Left forelimb (tissue), 1 donor: ENCODE measurements at regions not wholly inside any gene's neighbourhood (a gene's known extent, or its start where the extent isn't known, plus 50 kb on each side); places are given as distances from the start of the nearest gene placed in this dataset.

ENCODE experiments used
- DNase-seq: peaks from one replicate; pipeline ENCODE4 v3.0.0-alpha.2; 2018; ENCODE audit warnings: low spot score

DNA sequence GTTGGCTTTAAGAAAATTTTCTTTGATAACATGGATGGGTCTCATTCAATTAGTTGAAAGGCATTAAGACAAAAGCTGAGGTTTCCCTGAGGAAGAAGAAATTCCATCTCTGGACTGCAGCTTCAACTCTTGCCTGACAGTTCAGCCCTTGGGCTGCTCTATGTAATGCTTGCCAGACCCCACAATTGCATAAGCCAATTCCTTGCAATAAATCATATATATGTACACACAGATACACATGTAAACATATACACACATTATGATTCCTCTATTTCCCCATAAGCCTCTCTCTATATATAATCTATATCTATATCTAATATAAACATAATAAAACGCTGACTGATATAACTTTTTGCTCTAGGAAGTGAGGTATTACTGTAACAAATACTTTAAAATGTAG is 301.5 kb upstream of the PRMT6 start:
- DNase-seq = no peak

- DNase-seq = no peak
Measured at GRCh38 chr1:106755682-106756406, 300.6 kb upstream of the PRMT6 start.

DNA sequence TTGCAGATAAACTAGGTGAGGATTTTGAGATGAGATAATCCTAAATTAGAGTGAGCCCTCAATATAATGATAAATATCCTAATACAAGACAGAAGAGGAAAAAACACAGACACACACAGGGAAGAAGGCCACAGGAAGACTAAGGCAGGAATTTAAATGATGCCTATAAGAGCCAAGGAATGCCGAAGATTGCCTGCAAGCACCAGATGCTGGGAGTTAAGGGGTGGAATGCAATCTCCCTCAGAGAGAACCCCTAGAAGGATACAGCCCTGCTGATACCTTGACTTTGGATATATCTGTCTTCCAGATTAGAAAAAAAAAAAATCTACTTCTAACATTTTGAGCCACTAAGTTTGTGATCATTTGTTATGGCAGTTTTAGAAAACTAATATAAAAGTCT is 299.7 kb upstream of the PRMT6 start:
- DNase-seq = no peak

DNA sequence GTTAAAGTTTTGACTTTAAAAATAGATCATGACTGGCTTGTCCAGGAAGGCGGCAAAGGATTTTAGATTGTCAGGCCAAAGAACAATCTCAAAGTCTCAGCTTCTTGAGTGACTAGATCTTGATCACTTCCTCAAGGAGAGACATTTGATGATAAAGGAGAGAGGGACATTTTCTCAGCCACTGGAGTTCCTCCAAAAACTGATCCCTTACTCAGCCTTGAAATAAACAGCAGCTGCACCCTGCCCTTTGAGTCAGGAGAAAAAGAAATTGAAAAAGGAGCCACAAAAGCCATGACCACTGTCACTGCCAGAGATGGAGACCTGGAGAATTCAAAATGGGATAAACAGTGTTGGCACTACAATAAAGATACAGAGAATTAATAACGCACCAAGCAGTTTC is 288.4 kb upstream of the PRMT6 start:
- no peak for DNase-seq

DNA sequence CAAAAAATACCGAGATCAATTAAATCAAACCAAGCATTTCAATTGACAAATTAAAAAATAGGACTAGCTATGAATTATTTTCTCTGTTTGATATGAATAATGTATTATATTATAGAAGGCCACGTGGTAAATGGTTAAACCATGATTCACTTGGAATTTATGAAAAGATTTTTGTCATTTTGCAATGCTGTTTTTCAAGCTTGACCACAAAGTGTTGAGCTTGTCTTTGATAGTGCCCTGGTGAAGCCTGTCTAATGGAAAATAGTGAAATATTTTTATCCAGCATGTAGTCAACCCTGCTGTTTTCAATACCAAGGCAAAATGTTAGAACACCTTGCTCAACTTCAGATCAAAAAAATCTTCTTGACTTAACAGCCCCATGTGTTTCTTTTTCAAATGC is 288.0 kb upstream of the PRMT6 start:
- DNase-seq = no peak

- no peak for DNase-seq
Measured at GRCh38 chr1:106773206-106773605, 283.3 kb upstream of the PRMT6 start.

DNA sequence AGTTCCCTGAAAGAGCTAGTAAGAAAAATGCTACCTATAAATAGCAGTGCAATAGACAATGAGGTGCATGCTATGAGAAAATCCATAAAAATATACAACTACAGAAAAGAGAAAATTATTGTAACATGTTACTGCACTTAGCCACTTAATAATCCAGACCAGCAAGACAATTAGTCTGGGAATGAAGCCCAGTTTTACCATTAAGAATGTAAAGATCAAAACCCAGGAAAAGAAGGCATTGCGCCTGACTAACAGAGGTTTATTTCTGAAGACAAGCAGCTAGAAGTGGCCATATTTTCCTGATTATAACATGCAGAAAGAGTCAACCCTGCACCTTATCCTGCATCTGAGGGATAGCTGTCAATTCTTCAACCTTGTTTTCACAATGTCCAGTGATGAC is 276.4 kb upstream of the PRMT6 start:
- no peak for DNase-seq

- DNase-seq = no peak
Measured at GRCh38 chr1:106780806-106781569, 275.5 kb upstream of the PRMT6 start.

- DNase-seq = no peak
Measured at GRCh38 chr1:106785176-106785575, 271.3 kb upstream of the PRMT6 start.

- no peak for DNase-seq
Measured at GRCh38 chr1:106787520-106787919, 269.0 kb upstream of the PRMT6 start.

- DNase-seq = no peak
Measured at GRCh38 chr1:106789686-106790085, 266.8 kb upstream of the PRMT6 start.

DNA sequence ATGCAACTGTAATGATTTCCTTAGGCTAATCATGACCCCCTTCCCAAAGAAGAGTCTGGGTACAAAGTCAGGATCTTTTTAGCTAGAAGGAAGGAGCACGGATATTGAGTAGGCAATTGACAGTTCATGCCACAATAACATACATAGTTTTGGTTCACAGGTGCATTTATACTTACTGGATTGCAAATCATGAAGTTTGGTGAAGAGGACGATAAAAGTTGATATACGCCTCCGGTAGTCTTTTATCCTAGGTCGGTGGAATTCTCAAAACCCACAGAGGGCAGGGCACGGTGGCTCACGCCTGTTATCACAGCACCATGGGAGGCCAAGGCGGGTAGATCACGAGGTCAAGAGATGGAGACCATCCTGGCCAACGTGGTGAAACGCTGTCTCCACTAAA is 265.4 kb upstream of the PRMT6 start:
- DNase-seq = no peak

DNA sequence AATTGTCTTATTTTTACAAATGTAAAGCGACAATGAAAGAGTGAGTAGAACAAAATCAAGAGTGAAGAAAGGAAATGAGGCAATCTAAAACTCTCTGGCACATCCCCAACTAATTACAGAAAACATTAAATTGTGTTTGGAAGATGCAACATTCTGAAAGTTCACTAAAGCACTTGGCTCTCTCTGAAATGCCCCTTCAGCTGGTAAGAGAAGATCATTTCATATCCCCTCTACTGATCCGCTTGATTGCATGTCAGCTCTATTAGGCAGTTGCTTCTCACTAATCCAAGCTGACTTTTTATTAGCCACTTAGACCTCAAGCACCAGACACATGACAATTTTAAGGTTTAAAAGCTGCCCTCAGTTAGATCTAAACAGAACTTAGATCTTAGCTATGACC is 262.8 kb upstream of the PRMT6 start:
- DNase-seq = no peak

DNA sequence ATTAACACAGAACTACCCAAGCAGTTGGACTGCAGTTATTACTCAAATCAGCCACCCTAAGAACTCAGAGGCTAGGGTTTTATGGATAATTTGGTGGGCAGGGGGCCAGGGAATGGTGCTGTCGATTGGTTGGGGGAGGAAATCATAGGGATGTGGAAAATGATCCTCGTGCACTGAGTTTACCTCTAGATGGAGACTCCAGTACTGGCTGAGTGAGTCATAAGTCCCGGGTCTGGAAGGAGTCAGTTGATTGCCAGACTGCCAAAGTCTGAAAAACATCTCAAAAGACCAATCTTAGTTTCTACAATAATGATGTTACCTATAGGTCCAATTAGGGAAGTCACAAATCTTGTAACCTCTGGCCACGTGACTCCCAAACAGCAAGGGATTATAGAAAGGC is 257.5 kb upstream of the PRMT6 start:
- no peak for DNase-seq

DNA sequence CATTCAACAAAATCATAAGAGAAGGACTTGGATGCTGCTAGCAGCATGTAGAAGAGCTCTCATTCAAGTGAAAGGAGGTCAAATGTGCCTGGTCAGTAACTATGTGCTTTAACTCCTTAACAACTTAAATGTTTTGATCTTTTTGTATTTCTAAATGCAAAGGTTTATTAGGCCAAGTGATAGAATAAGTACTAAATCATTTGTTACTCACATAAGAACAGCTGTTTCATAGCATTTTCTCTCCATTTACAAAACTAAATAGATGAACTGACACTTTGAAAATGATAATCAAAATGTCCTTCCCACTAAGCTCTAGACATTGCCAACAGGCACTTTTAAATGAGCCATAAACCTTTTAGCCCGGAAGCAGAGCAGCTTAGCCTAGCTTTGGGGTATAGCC is 254.3 kb upstream of the PRMT6 start:
- no peak for DNase-seq

GRCh38 chr1:106814418-106814817 is 242.1 kb upstream of the PRMT6 start:
- DNase-seq = no peak

- DNase-seq = no peak
Measured at GRCh38 chr1:106817575-106817974, 238.9 kb upstream of the PRMT6 start.

GRCh38 chr1:106831511-106831910 is 225.0 kb upstream of the PRMT6 start:
- DNase-seq = no peak

- no peak for DNase-seq
Measured at GRCh38 chr1:106836708-106837107, 219.8 kb upstream of the PRMT6 start.

GRCh38 chr1:106843518-106843917 is 213.0 kb upstream of the PRMT6 start:
- DNase-seq = no peak

- DNase-seq = no peak
Measured at GRCh38 chr1:106846656-106847055, 209.8 kb upstream of the PRMT6 start.

- DNase-seq = no peak
Measured at GRCh38 chr1:106861110-106861509, 195.4 kb upstream of the PRMT6 start.

- DNase-seq = no peak
Measured at GRCh38 chr1:106868828-106869227, 187.6 kb upstream of the PRMT6 start.

GRCh38 chr1:106875622-106876021 is 180.9 kb upstream of the PRMT6 start:
- no peak for DNase-seq
